GM18511 (cell line): ENCODE measurements at regions not wholly inside any gene's neighbourhood (a gene's known extent, or its start where the extent isn't known, plus 50 kb on each side); places are given as distances from the start of the nearest gene placed in this dataset.

Experiments
- ATAC-seq: cut with Tn5 transposase; IDR thresholded peaks from one replicate; pipeline ENCODE4 v1.9.1; 2021; ENCODE audit warnings: mild to moderate bottlenecking, moderate library complexity; ENCODE audit not compliant: unreplicated experiment

- no peak for ATAC-seq
Measured at GRCh38 chr2:7899923-7900322, 781.9 kb upstream of the ID2 start.

- no peak for ATAC-seq
Measured at GRCh38 chr2:7900593-7900992, 781.3 kb upstream of the ID2 start.

GRCh38 chr2:7902251-7902765 lies 779.5 kb upstream of the ID2 start:
- no peak for ATAC-seq

GRCh38 chr2:7904319-7904718 lies 777.5 kb upstream of the ID2 start:
- ATAC-seq = no peak

GRCh38 chr2:7905756-7906155 lies 776.1 kb upstream of the ID2 start:
- no peak for ATAC-seq

- no peak for ATAC-seq
Measured at GRCh38 chr2:7906431-7906830, 775.4 kb upstream of the ID2 start.

GRCh38 chr2:7907041-7907440 lies 774.8 kb upstream of the ID2 start:
- ATAC-seq = no peak

GRCh38 chr2:7910752-7911151 lies 771.1 kb upstream of the ID2 start:
- no peak for ATAC-seq

- no peak for ATAC-seq
Measured at GRCh38 chr2:7911196-7911595, 770.7 kb upstream of the ID2 start.

- ATAC-seq = no peak
Measured at GRCh38 chr2:7913974-7914373, 767.9 kb upstream of the ID2 start.

GRCh38 chr2:7915302-7916091 lies 766.4 kb upstream of the ID2 start:
- ATAC-seq = no peak

GRCh38 chr2:7916670-7917069 lies 765.2 kb upstream of the ID2 start:
- ATAC-seq = no peak

- no peak for ATAC-seq
Measured at GRCh38 chr2:7919510-7919909, 762.3 kb upstream of the ID2 start.

- ATAC-seq = no peak
Measured at GRCh38 chr2:7924023-7924762, 757.7 kb upstream of the ID2 start.

GRCh38 chr2:7925506-7925905 lies 756.4 kb upstream of the ID2 start:
- ATAC-seq = no peak

GRCh38 chr2:7927691-7928090 lies 754.2 kb upstream of the ID2 start:
- ATAC-seq = no peak

GRCh38 chr2:7929281-7929680 lies 752.6 kb upstream of the ID2 start:
- ATAC-seq = no peak

GRCh38 chr2:7930800-7931635 lies 750.8 kb upstream of the ID2 start:
- ATAC-seq = no peak

GRCh38 chr2:7931808-7932207 lies 750.0 kb upstream of the ID2 start:
- ATAC-seq = no peak

GRCh38 chr2:7933672-7934071 lies 748.2 kb upstream of the ID2 start:
- ATAC-seq = no peak

GRCh38 chr2:7934476-7934875 lies 747.4 kb upstream of the ID2 start:
- ATAC-seq = no peak
